Stomach (tissue), 8 donors: ENCODE measurements at regions not wholly inside any gene's neighbourhood (a gene's known extent, or its start where the extent isn't known, plus 50 kb on each side); places are given as distances from the start of the nearest gene placed in this dataset.

Source experiments
- DNase-seq, 2 donors: peaks; one replicate each; pipeline versions ENCODE4 v3.0.0 to v3.0.0-alpha.2; 2013 to 2019
- H3K27ac ChIP-seq, 5 donors: fragments of 200-600 bp in 4 of 5; sonication (generic) in 4 of 5; one replicate each; pipeline ENCODE4 v1.5.1; 2013 to 2019; ENCODE audit warnings: mild to moderate bottlenecking in 1 of 5, moderate library complexity in 1 of 5
- H3K27me3 ChIP-seq, 3 donors: fragments of 200-600 bp; sonication (generic); one replicate each; pipeline ENCODE4 v1.5.1; 2017 to 2019; ENCODE audit warnings: mixed run types in 1 of 3
- H3K36me3 ChIP-seq, 4 donors: fragments of 200-600 bp; sonication (generic); 1 replicate in 3 of 4; 2 replicates in 1 of 4; pipeline ENCODE4 v1.5.1; 2016 to 2019
- H3K4me1 ChIP-seq, 4 donors: fragments of 200-600 bp; sonication (generic); one replicate each; pipeline ENCODE4 v1.5.1; 2016 to 2019
- H3K4me3 ChIP-seq, 4 donors: fragments of 200-600 bp; sonication (generic) in 3 of 4; one replicate each; pipeline ENCODE4 v1.5.1; 2016 to 2019; ENCODE audit warnings: mild to moderate bottlenecking in 1 of 4
- H3K9me3 ChIP-seq, 4 donors: fragments of 200-600 bp; sonication (generic); one replicate each; pipeline ENCODE4 v1.5.1; 2016 to 2019
- EP300 ChIP-seq: sonication (generic); formaldehyde crosslinking; IDR thresholded peaks from one replicate; pipeline ENCODE4 v1.6.1; 2017; ENCODE audit warnings: antibody characterized with exemption
- POLR2A ChIP-seq, 4 donors: fragments of 450-650 bp; IDR thresholded peaks; one replicate each; pipeline ENCODE4 v1.6.1; 2016; ENCODE audit warnings: antibody characterized with exemption in 4 of 4, control low read depth in 2 of 4, mild to moderate bottlenecking in 1 of 4, moderate library complexity in 1 of 4
- POLR2AphosphoS5 ChIP-seq, 3 donors: sonication (generic); formaldehyde crosslinking; IDR thresholded peaks; one replicate each; pipeline ENCODE4 v1.6.1; 2016; ENCODE audit warnings: antibody characterized with exemption in 3 of 3
- WGBS, 5 donors: extraction: QIAGEN DNeasy Blood & Tissue Kit in 3 of 5; methylation state at CpG; one replicate each; pipeline versions ENCODE4 v1.1.5 to v1.1.7; 2013 to 2018; 5-methylcytosine and 5-hydroxymethylcytosine counted together
- intact Hi-C: fragments of 100-400 bp; cut with DNase I; formaldehyde crosslinking; loops from one replicate; pipeline ENCODE4 v1.15.1; 2023; ENCODE audit warnings: low total_unique reads
- TF ChIP-seq, protein P1 (sequence below), 7 experiments: fragments of 450-650 bp in 4 of 7; fragments of 200-600 bp in 3 of 7; sonication (generic) in 3 of 7; IDR thresholded peaks; one replicate each; pipeline ENCODE4 v1.5.1; 2016 to 2019; ENCODE audit warnings: antibody characterized with exemption in 7 of 7, control low read depth in 2 of 7, mild to moderate bottlenecking in 1 of 7
- donor health status: healthy with polysubstance abuse.
- donor health status: Bipolar disorder and iron deficiency.
- donor health status: healthy.

DNA sequence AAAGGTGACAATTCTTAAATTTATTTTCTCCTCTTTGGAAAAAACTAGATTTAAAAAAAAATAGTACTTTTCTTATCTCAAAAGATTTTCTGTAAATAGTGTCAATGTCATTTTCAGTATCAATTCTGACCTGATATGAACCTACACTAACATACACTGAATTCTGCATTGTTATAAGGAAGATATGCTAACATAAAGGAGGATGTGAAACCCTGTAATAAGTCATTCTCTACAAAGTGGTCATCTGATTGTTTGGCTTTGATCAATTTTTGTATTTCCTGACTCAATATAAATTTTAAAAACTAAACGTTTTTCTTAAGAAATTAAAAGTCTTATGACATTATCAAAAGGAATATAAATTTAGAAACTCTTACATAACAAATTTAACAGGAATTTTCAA is 233.6 kb upstream of the EDIL3 start:
- no peak for DNase-seq
- intact Hi-C loops, result no loop called here
- no peaks in the 10 kb centered on the region for H3K36me3 ChIP-seq
- WGBS, 5 donors, result 29 to 60% (median 41%) methylated on average over 1 of the region's 1 CpG
- no peaks in the 10 kb centered on the region for H3K27me3 ChIP-seq
- H3K9me3 ChIP-seq, result no peaks in the 10 kb centered on the region
- no peak overlapping the region for H3K4me3 ChIP-seq
- TF ChIP-seq EP300, result no peak
- no peak for TF ChIP-seq POLR2AphosphoS5 (IDR thresholded peaks at IDR 0.05)
- no peak for TF ChIP-seq POLR2A (IDR thresholded peaks at IDR 0.05)
- TF ChIP-seq, protein P1, sequence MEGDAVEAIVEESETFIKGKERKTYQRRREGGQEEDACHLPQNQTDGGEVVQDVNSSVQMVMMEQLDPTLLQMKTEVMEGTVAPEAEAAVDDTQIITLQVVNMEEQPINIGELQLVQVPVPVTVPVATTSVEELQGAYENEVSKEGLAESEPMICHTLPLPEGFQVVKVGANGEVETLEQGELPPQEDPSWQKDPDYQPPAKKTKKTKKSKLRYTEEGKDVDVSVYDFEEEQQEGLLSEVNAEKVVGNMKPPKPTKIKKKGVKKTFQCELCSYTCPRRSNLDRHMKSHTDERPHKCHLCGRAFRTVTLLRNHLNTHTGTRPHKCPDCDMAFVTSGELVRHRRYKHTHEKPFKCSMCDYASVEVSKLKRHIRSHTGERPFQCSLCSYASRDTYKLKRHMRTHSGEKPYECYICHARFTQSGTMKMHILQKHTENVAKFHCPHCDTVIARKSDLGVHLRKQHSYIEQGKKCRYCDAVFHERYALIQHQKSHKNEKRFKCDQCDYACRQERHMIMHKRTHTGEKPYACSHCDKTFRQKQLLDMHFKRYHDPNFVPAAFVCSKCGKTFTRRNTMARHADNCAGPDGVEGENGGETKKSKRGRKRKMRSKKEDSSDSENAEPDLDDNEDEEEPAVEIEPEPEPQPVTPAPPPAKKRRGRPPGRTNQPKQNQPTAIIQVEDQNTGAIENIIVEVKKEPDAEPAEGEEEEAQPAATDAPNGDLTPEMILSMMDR (IDR thresholded peaks at IDR 0.05), result no peak
- no peak overlapping the region for H3K27ac ChIP-seq
- no peaks in the 10 kb centered on the region for H3K4me1 ChIP-seq

DNA sequence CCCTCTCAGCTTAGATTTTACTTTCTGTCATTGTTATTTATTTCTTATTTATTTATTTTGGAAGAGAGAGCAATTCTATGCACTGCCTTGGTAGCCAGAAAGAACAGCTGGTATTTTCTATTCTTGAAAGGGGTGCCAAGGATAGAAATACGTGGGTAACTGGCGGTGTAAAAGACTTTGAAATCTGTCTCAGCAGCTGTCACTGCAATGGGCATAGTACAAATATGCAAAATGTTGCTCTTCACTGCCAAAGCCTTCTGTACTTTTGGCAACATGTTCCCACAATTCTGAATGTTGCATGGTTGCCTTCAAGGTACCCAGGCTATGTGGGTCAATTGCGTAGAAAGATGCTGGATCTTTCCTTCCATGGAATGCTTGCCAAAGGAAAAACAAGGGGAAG is 230.2 kb upstream of the EDIL3 start:
- H3K4me3 ChIP-seq, result no peak overlapping the region
- DNase-seq, result no peak
- WGBS, 5 donors, result 63 to 76% (median 69%) methylated on average over 3 of the region's 3 CpGs
- intact Hi-C loops, result no loop called here
- TF ChIP-seq EP300, result no peak
- no peaks in the 10 kb centered on the region for H3K36me3 ChIP-seq
- no peaks in the 10 kb centered on the region for H3K4me1 ChIP-seq
- H3K27ac ChIP-seq, result no peak overlapping the region
- no peaks in the 10 kb centered on the region for H3K27me3 ChIP-seq
- H3K9me3 ChIP-seq, result no peaks in the 10 kb centered on the region

DNA sequence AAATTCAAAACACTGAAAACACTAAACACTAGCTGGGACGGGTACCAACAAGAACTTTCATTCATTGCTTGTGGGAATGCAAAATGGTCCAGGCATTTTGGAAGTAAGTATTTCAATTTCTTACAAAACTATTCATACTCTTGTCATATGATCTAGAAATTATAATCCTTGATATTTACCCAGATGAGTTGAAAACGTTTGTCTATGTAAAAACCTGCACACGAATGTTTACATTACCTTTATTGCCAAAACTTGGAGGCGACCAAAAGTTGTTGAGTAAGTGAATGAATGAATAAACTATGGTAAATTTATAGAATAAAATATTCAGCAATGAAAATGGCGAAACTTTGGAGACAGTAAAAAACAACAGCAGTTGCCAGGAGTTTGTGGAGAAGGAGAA is 222.1 kb upstream of the EDIL3 start:
- Histone ChIP-seq H3K27ac (no peak overlapping the region), H3K9me3 (no peaks in the 10 kb centered on the region), H3K27me3 (no peaks in the 10 kb centered on the region), H3K36me3 (no peaks in the 10 kb centered on the region), H3K4me1 (no peaks in the 10 kb centered on the region), H3K4me3 (no peak overlapping the region)
- DNase-seq, result no peak
- TF ChIP-seq EP300 (no peak), POLR2AphosphoS5 (IDR thresholded peaks at IDR 0.05) (no peak), POLR2A (IDR thresholded peaks at IDR 0.05) (no peak)
- TF ChIP-seq, protein P1 (IDR thresholded peaks at IDR 0.05), result no peak
- intact Hi-C loops, result no loop called here
- 65 to 78% (median 77%) methylated on average over 5 of the region's 5 CpGs for WGBS, 5 donors

GRCh38 chr5:84605241-84605640 is 220.6 kb upstream of the EDIL3 start:
- no peak for DNase-seq
- WGBS, 5 donors, result 74 to 90% (median 82%) methylated on average over 3 of the region's 3 CpGs
- Histone ChIP-seq H3K4me1 (no peaks in the 10 kb centered on the region), H3K27ac (no peak overlapping the region), H3K4me3 (no peak overlapping the region), H3K27me3 (no peaks in the 10 kb centered on the region), H3K36me3 (no peaks in the 10 kb centered on the region), H3K9me3 (peaks cover 0 to 2% (median 0%) of the 10 kb centered on the region in 4 donors)
- TF ChIP-seq, protein P1 (IDR thresholded peaks at IDR 0.05), result no peak
- TF ChIP-seq POLR2A (IDR thresholded peaks at IDR 0.05) (no peak), EP300 (no peak), POLR2AphosphoS5 (IDR thresholded peaks at IDR 0.05) (no peak)
- intact Hi-C loops, result no loop called here

DNA sequence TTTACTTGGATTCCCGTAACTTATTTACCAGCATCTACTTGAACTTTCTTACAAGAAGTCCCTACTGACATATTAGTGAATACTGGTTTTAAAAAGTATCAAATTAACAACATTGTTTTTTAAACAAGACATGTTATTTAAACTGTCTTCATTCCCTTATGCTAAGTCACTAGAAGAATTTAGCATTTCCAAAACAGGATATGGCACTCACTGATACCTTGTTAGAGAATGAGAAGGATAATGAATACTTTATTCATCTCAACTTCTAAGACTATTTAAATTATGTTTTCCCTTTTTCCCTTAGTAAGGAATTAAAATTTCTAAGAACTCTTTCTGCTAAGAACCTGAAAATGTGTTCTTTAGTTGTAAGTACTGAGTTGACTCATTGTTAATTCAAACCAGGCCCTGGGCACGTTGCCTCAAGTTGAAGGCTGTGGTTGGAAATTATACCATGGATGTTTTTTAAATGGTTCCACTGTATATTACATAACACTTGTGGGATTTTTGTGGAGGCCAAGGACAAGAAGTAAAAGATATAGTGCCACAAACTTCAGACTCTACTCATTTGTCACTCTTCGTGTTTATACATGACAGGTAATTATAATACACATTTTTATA is 219.0 kb upstream of the EDIL3 start:
- intact Hi-C loops, result no loop called here
- no peak overlapping the region for H3K4me3 ChIP-seq

More for the DNA sequence above, 219.0 kb upstream of the EDIL3 start:
- no peak overlapping the region for H3K27ac ChIP-seq
- peaks cover 0 to 6% (median 0%) of the 10 kb centered on the region in 4 donors for H3K9me3 ChIP-seq
- H3K36me3 ChIP-seq, result no peaks in the 10 kb centered on the region
- no peak for DNase-seq
- H3K4me1 ChIP-seq, result no peaks in the 10 kb centered on the region
- WGBS, 5 donors, result 59 to 75% (median 66%) methylated on average over 3 of the region's 3 CpGs
- TF ChIP-seq POLR2A (IDR thresholded peaks at IDR 0.05), result no peak
- no peak for TF ChIP-seq POLR2AphosphoS5 (IDR thresholded peaks at IDR 0.05)
- TF ChIP-seq, protein P1 (IDR thresholded peaks at IDR 0.05), result no peak
- TF ChIP-seq EP300, result no peak
- H3K27me3 ChIP-seq, result no peaks in the 10 kb centered on the region
